ENCODE measurements at regions not wholly inside any gene's neighbourhood (a gene's known extent, or its start where the extent isn't known, plus 50 kb on each side); places are given as distances from the start of the nearest gene placed in this dataset.

DNA sequence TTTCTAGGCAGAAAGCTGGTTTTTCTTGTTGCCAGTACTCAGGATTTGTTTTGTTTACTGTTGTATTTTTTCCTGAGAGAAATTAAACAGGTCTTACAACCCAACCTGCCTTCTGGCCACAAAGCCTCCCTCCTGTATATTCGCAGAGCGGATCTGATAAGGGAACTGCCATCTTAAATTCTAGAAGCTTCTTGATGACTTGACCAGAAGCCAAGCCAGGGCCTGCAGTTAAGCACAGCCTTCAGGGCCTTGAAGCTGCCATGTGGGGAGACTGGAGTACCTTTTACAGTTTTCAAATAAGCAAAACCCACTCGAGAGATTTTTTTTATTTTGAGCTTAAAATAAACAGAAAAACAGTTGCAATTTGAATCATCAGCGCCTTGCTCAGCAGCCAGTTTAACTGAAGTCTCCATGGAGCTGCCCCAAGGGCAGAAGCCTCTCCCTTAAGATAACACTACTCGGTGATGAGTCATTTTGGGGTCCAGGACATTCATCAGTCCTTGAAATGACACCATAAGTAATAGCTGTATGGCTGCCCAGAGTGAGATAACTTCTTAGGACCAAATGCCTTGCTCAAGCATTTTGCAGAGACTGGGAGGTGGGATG lies 51.5 kb upstream of the PHLPP1 start:
- CTCF ChIA-PET = no interaction called here
- no peak for DNase-seq
- intact Hi-C loops (cut with micrococcal nuclease; ENCODE audit: unreplicated experiment) = no loop called here
- no TSS peak for BruUV-seq (replicated peaks)
- Mint-ChIP-seq H3K4me3 (ENCODE audit: low read depth, unreplicated experiment) (no peak overlapping the region), H3K9me3 (ENCODE audit: low read depth, unreplicated experiment) (peaks cover 2% of the 10 kb centered on the region), H3K4me1 (ENCODE audit: low read depth, unreplicated experiment) (no peaks in the 10 kb centered on the region), H3K27me3 (ENCODE audit: unreplicated experiment) (no peaks in the 10 kb centered on the region), H3K36me3 (ENCODE audit: insufficient read depth, unreplicated experiment) (no peaks in the 10 kb centered on the region), H3K27ac (ENCODE audit: unreplicated experiment) (no peak overlapping the region)
- TF ChIP-seq, protein P1, sequence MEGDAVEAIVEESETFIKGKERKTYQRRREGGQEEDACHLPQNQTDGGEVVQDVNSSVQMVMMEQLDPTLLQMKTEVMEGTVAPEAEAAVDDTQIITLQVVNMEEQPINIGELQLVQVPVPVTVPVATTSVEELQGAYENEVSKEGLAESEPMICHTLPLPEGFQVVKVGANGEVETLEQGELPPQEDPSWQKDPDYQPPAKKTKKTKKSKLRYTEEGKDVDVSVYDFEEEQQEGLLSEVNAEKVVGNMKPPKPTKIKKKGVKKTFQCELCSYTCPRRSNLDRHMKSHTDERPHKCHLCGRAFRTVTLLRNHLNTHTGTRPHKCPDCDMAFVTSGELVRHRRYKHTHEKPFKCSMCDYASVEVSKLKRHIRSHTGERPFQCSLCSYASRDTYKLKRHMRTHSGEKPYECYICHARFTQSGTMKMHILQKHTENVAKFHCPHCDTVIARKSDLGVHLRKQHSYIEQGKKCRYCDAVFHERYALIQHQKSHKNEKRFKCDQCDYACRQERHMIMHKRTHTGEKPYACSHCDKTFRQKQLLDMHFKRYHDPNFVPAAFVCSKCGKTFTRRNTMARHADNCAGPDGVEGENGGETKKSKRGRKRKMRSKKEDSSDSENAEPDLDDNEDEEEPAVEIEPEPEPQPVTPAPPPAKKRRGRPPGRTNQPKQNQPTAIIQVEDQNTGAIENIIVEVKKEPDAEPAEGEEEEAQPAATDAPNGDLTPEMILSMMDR (IDR thresholded peaks at IDR 0.05; ENCODE audit: unreplicated experiment) = no peak

DNA sequence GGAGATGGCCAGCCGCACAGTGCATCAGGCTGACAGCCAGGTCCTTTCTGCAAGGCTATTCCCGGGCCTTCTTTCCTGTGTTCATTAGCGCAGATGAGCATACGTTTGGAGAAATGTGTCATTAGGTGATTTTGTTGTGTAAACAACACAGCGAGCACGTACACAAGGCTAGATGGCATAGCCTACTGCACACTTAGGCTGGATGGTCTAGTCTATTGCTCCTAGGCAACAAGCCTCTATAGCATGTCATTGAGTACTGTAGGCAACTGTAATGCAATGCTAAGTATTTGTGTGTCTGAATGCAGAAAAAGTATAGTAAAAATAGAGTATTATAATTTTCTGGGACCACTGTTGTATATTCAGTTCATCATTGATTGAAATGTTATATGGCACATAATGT lies 50.9 kb upstream of the PHLPP1 start:
- H3K4me1 Mint-ChIP-seq (ENCODE audit: low read depth, unreplicated experiment) = no peaks in the 10 kb centered on the region
- CTCF ChIA-PET = no interaction called here

DNA sequence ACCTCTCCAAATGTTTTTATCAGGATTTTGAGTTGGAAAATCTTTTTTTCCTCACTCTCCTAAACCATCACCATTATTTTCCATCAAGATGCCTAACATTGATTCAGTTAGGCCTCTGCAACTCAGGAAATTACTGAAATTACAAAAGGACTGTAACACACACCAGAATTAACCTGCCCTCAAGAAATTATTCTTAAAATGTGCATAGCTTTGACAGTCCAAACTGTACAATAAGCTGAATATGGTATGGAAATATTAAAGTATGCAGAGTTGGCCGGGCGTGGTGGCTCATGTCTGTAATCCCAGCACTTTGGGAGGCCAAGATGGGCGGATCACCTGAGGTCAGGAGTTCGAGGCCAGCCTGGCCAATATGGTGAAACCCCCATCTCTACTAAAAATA lies 50.2 kb upstream of the PHLPP1 start:
- Mint-ChIP-seq H3K36me3 (ENCODE audit: insufficient read depth, unreplicated experiment) (no peaks in the 10 kb centered on the region), H3K27me3 (ENCODE audit: unreplicated experiment) (no peaks in the 10 kb centered on the region), H3K9me3 (ENCODE audit: low read depth, unreplicated experiment) (no peaks in the 10 kb centered on the region), H3K4me3 (ENCODE audit: low read depth, unreplicated experiment) (no peak overlapping the region), H3K4me1 (ENCODE audit: low read depth, unreplicated experiment) (no peaks in the 10 kb centered on the region), H3K27ac (ENCODE audit: unreplicated experiment) (no peak overlapping the region)
- intact Hi-C loops (cut with micrococcal nuclease; ENCODE audit: unreplicated experiment) = no loop called here
- no peak for DNase-seq
- BruUV-seq (replicated peaks) = no TSS peak
- TF ChIP-seq, protein P1 (IDR thresholded peaks at IDR 0.05; ENCODE audit: unreplicated experiment) = no peak
- CTCF ChIA-PET = no interaction called here

More for the DNA sequence above, 50.9 kb upstream of the PHLPP1 start:
- BruUV-seq (replicated peaks) = no TSS peak
- Mint-ChIP-seq H3K27ac (ENCODE audit: unreplicated experiment) (no peak overlapping the region), H3K27me3 (ENCODE audit: unreplicated experiment) (no peaks in the 10 kb centered on the region), H3K4me3 (ENCODE audit: low read depth, unreplicated experiment) (no peak overlapping the region), H3K36me3 (ENCODE audit: insufficient read depth, unreplicated experiment) (no peaks in the 10 kb centered on the region), H3K9me3 (ENCODE audit: low read depth, unreplicated experiment) (no peaks in the 10 kb centered on the region)
- DNase-seq = no peak
- TF ChIP-seq, protein P1 (IDR thresholded peaks at IDR 0.05; ENCODE audit: unreplicated experiment) = no peak
- intact Hi-C loops (cut with micrococcal nuclease; ENCODE audit: unreplicated experiment) = no loop called here

All from Calu3 (cell line).